H9 (cell line): ENCODE measurements at regions not wholly inside any gene's neighbourhood (a gene's known extent, or its start where the extent isn't known, plus 50 kb on each side); places are given as distances from the start of the nearest gene placed in this dataset.

Source experiments
- DNase-seq: peaks from one replicate; pipeline ENCODE4 v3.0.0-alpha.2; 2017
- H2AFZ ChIP-seq: one replicate; pipeline ENCODE4 v1.6.1; 2013; ENCODE audit warnings: mild to moderate bottlenecking, low read length, control low read depth, moderate library complexity
- H2AK5ac ChIP-seq: 2 replicates; pipeline ENCODE4 v1.6.1; 2013; ENCODE audit warnings: low read length, control low read depth, mixed read lengths; ENCODE audit not compliant: insufficient read length
- H2BK120ac ChIP-seq: one replicate; pipeline ENCODE4 v1.6.1; 2013; ENCODE audit warnings: low read depth, mild to moderate bottlenecking, low read length, control low read depth, inconsistent platforms; ENCODE audit not compliant: poor library complexity, severe bottlenecking
- H2BK12ac ChIP-seq: 2 replicates; pipeline ENCODE4 v1.6.1; 2013; ENCODE audit warnings: low read length, control low read depth, mixed read lengths, low read depth; ENCODE audit not compliant: insufficient read length
- H2BK15ac ChIP-seq: 2 replicates; pipeline ENCODE4 v1.6.1; 2013; ENCODE audit warnings: low read depth, low read length, control low read depth
- H2BK20ac ChIP-seq: one replicate; pipeline ENCODE4 v1.6.1; 2013; ENCODE audit warnings: low read depth, mild to moderate bottlenecking, low read length, control low read depth, inconsistent platforms; ENCODE audit not compliant: poor library complexity, severe bottlenecking
- H2BK5ac ChIP-seq: 2 replicates; pipeline ENCODE4 v1.6.1; 2013; ENCODE audit warnings: low read length, control low read depth, mixed read lengths; ENCODE audit not compliant: insufficient read length
- H3K14ac ChIP-seq: 2 replicates; pipeline ENCODE4 v1.6.1; 2013; ENCODE audit warnings: low read length, control low read depth; ENCODE audit not compliant: insufficient read depth
- H3K18ac ChIP-seq: 2 replicates; pipeline ENCODE4 v1.6.1; 2013; ENCODE audit warnings: low read depth, mild to moderate bottlenecking, mixed read lengths, low read length, control low read depth; ENCODE audit not compliant: insufficient read length
- H3K23ac ChIP-seq: 2 replicates; pipeline ENCODE4 v1.6.1; 2013; ENCODE audit warnings: low read length, control low read depth, mixed read lengths, low read depth; ENCODE audit not compliant: insufficient read length
- H3K23me2 ChIP-seq: 2 replicates; pipeline ENCODE4 v1.6.1; 2013; ENCODE audit warnings: low read depth, mild to moderate bottlenecking, mixed read lengths, low read length, control low read depth; ENCODE audit not compliant: insufficient read length, poor library complexity, severe bottlenecking
- H3K27ac ChIP-seq: 2 replicates; pipeline ENCODE4 v1.5.1; 2013; ENCODE audit warnings: low read length, control low read depth, mixed read lengths, low read depth; ENCODE audit not compliant: insufficient read length
- H3K27me3 ChIP-seq: 2 replicates; pipeline ENCODE4 v1.6.1; 2013; ENCODE audit warnings: low read length, control low read depth, inconsistent platforms; ENCODE audit not compliant: insufficient read depth
- H3K4ac ChIP-seq: 2 replicates; pipeline ENCODE4 v1.6.1; 2013; ENCODE audit warnings: low read depth, mild to moderate bottlenecking, control low read depth, inconsistent platforms, low read length, moderate library complexity
- H3K4me1 ChIP-seq: 2 replicates; pipeline ENCODE4 v1.6.1; 2013; ENCODE audit warnings: low read length, control low read depth, inconsistent platforms; ENCODE audit not compliant: insufficient read depth
- H3K4me2 ChIP-seq: 2 replicates; pipeline ENCODE4 v1.6.1; 2013; ENCODE audit warnings: low read length, control low read depth, mixed read lengths; ENCODE audit not compliant: insufficient read length, insufficient read depth
- H3K56ac ChIP-seq: 2 replicates; pipeline ENCODE4 v1.6.1; 2013; ENCODE audit warnings: low read depth, mild to moderate bottlenecking, mixed read lengths, low read length, control low read depth; ENCODE audit not compliant: insufficient read length
- H3K79me1 ChIP-seq: 2 replicates; pipeline ENCODE4 v1.6.1; 2013; ENCODE audit warnings: low read depth, mild to moderate bottlenecking, moderate library complexity, low read length, control low read depth, inconsistent platforms; ENCODE audit not compliant: insufficient read depth, poor library complexity, severe bottlenecking
- H3K79me2 ChIP-seq: 2 replicates; pipeline ENCODE4 v1.6.1; 2013; ENCODE audit warnings: low read length, control low read depth, inconsistent platforms; ENCODE audit not compliant: insufficient read depth
- H3K9ac ChIP-seq: 2 replicates; pipeline ENCODE4 v1.6.1; 2013; ENCODE audit warnings: low read length, control low read depth, mixed read lengths; ENCODE audit not compliant: insufficient read length; ENCODE audit errors: extremely low read depth
- H3K9me3 ChIP-seq: one replicate; pipeline ENCODE4 v1.6.1; 2013; ENCODE audit warnings: low read depth, low read length, inconsistent platforms; ENCODE audit not compliant: control insufficient read depth
- H3T11ph ChIP-seq: one replicate; pipeline ENCODE4 v1.6.1; 2013; ENCODE audit warnings: mild to moderate bottlenecking, low read length, control low read depth, inconsistent platforms
- H4K20me1 ChIP-seq: one replicate; pipeline ENCODE4 v1.6.1; 2013; ENCODE audit not compliant: control insufficient read depth, insufficient read length, insufficient read depth
- H4K5ac ChIP-seq: 2 replicates; pipeline ENCODE4 v1.6.1; 2013; ENCODE audit warnings: low read depth, mild to moderate bottlenecking, mixed read lengths, low read length, control low read depth; ENCODE audit not compliant: insufficient read length
- H4K8ac ChIP-seq: replicated peaks from 2 replicates; pipeline ENCODE4 v1.6.1; 2013; ENCODE audit warnings: low read length, control low read depth, mixed read lengths, low read depth; ENCODE audit not compliant: insufficient read length
- H4K91ac ChIP-seq: 2 replicates; pipeline ENCODE4 v1.6.1; 2013; ENCODE audit warnings: low read depth, mild to moderate bottlenecking, moderate library complexity, mixed read lengths, low read length, control low read depth; ENCODE audit not compliant: insufficient read length
- H3K27ac Mint-ChIP-seq, 3 experiments: 2 replicates in 2 of 3; 3 replicates in 1 of 3; pipeline ENCODE4 v1.8.0; 2020 to 2021; ENCODE audit warnings: mixed read lengths in 3 of 3, mild to moderate bottlenecking in 1 of 3, moderate library complexity in 1 of 3
- H3K27me3 Mint-ChIP-seq: 2 replicates; pipeline ENCODE4 v1.8.0; 2021; ENCODE audit warnings: low read depth, mild to moderate bottlenecking, moderate library complexity, mixed read lengths
- H3K36me3 Mint-ChIP-seq, 3 experiments: 2 replicates in 2 of 3; 3 replicates in 1 of 3; pipeline ENCODE4 v1.8.0; 2020 to 2021; ENCODE audit warnings: low read depth in 3 of 3, mixed read lengths in 3 of 3; ENCODE audit not compliant: insufficient read depth in 1 of 3
- H3K4me1 Mint-ChIP-seq, 2 experiments: 2 replicates each; pipeline ENCODE4 v1.8.0; 2020; ENCODE audit warnings: mixed read lengths in 2 of 2
- H3K4me3 Mint-ChIP-seq, 2 experiments: 2 replicates in 1 of 2; 3 replicates in 1 of 2; pipeline ENCODE4 v1.8.0; 2020 to 2021; ENCODE audit warnings: mild to moderate bottlenecking in 2 of 2, mixed read lengths in 2 of 2, moderate library complexity in 1 of 2
- H3K9me3 Mint-ChIP-seq, 2 experiments: 2 replicates in 1 of 2; 3 replicates in 1 of 2; pipeline ENCODE4 v1.8.0; 2020; ENCODE audit warnings: mild to moderate bottlenecking in 2 of 2, mixed read lengths in 2 of 2, moderate library complexity in 1 of 2
- WGBS: extraction: QIAGEN DNeasy Blood & Tissue Kit; methylation state at CpG from one replicate; pipeline ENCODE4 v1.1.7; 2013; ENCODE audit warnings: missing lambda C conversion rate, low lambda C conversion rate, mixed read lengths; ENCODE audit not compliant: insufficient read length; ENCODE audit errors: extremely low coverage; 5-methylcytosine and 5-hydroxymethylcytosine counted together
- TF ChIP-seq, protein P1 (sequence below): fragments of 200-600 bp; sonication (generic); conservative IDR thresholded peaks from 3 replicates; pipeline ENCODE4 v1.8.0; 2021; ENCODE audit warnings: antibody characterized with exemption, mild to moderate bottlenecking

DNA sequence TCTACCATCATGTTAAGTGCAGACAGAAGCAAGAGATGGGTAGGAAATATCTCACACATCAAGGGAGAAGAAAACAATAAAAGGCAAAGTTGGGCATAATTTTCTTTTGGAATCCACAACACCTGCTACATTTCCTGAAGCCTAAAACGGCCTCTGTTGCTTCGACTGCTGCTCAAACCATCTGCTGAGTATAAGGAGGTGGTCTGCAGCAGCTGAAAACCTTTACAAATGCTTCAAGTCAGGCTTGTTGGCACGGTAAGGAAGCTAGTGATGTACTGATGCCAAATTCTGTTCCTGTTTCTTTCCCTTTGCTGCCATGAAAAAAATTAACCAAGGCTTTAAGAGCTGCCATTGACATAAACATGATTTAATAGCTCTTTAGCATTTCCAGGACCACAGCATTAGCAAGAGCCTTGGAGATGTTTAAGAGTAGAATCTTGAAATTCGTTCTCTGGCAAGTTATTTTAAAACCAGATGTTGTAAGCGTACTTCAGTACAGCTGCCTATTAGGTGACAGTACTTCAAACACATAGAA lies 75.6 kb downstream of the DMRTA1 start:
- H3K4me1 Mint-ChIP-seq: no peaks in the 10 kb centered on the region; a peak in 2 of 4 replicates

More for the DNA sequence above, 75.6 kb downstream of the DMRTA1 start:
- Histone ChIP-seq H3K4me1 (no peaks in the 10 kb centered on the region; the same call in 1 of the 2 replicates), H4K91ac (no peak overlapping the region), H2BK12ac (no peak overlapping the region), H3K56ac (no peak overlapping the region), H4K8ac (no peak overlapping the region), H3K23me2 (no peaks in the 10 kb centered on the region), H2BK20ac (no peak overlapping the region), H3K14ac (no peak overlapping the region), H3K79me2 (no peaks in the 10 kb centered on the region), H3K4me2 (no peak overlapping the region), H2BK120ac (no peak overlapping the region), H3T11ph (no peak overlapping the region), H3K27me3 (no peaks in the 10 kb centered on the region), H4K20me1 (no peaks in the 10 kb centered on the region), H3K27ac (no peak overlapping the region), H3K9me3 (no peaks in the 10 kb centered on the region), H2AFZ (no peak overlapping the region), H4K5ac (no peak overlapping the region), H3K18ac (no peak overlapping the region), H3K79me1 (no peaks in the 10 kb centered on the region), H2BK5ac (no peak overlapping the region), H3K4ac (no peak overlapping the region), H2BK15ac (no peak overlapping the region), H2AK5ac (no peak overlapping the region), H3K9ac (no peak overlapping the region), H3K23ac (no peak overlapping the region)
- no peak for DNase-seq
- no peaks in the 10 kb centered on the region for H3K27me3 Mint-ChIP-seq
- H3K27ac Mint-ChIP-seq: no peak overlapping the region
- H3K9me3 Mint-ChIP-seq: no peaks in the 10 kb centered on the region
- TF ChIP-seq, protein P1, sequence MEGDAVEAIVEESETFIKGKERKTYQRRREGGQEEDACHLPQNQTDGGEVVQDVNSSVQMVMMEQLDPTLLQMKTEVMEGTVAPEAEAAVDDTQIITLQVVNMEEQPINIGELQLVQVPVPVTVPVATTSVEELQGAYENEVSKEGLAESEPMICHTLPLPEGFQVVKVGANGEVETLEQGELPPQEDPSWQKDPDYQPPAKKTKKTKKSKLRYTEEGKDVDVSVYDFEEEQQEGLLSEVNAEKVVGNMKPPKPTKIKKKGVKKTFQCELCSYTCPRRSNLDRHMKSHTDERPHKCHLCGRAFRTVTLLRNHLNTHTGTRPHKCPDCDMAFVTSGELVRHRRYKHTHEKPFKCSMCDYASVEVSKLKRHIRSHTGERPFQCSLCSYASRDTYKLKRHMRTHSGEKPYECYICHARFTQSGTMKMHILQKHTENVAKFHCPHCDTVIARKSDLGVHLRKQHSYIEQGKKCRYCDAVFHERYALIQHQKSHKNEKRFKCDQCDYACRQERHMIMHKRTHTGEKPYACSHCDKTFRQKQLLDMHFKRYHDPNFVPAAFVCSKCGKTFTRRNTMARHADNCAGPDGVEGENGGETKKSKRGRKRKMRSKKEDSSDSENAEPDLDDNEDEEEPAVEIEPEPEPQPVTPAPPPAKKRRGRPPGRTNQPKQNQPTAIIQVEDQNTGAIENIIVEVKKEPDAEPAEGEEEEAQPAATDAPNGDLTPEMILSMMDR: no peak
- WGBS: no CpG with 5 or more reads among the region's 5 CpGs
- no peaks in the 10 kb centered on the region for H3K36me3 Mint-ChIP-seq
- no peak overlapping the region for H3K4me3 Mint-ChIP-seq
